ENCODE measurements at regions not wholly inside any gene's neighbourhood (a gene's known extent, or its start where the extent isn't known, plus 50 kb on each side); places are given as distances from the start of the nearest gene placed in this dataset.
A peak's percentile ranks its signal among the peaks of the same experiment; 100 is the strongest.

DNA sequence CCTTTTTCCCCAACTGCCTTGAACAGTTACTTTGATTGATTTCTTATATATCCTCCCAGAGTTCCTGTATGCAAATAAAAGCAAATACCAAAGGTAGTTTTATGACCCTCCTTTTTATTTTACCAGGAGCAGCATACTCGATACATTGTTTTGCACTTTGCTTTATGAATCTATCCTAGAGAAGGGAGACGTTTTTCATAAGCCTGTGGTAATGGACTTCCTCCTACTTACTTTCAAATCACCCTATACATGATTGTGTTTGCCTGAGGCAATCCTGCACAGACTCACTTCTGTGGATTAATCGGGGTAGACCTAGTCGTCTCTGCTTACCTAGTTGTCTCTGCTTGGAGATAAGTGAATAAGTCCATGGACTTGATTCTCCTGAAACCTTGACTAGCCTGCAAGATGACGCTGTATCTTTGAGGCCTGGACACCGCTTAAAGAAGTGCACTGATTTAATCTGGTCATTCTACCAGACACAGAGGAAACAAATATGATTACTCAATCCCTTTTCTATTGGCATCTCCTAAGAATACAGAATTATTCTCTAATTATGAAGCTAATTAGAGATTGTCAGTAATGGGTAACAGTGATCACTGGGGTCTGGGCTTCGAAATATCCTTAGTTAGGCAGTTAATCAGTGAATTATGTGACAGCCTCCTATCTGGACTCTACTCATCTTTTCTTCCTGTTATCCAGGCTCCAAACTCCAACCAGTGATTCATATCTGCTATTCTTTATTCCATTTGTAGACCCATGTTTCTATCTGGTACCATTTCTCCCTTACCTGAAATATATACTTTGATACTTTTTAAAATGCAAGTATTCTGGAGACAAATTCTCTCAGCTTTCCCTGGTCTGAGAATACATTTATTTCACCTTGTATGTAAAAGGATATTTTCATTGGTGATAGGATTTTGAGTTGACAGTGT lies 447.4 kb upstream of the TRIB2 start:
- no peaks in the 10 kb centered on the region for H3K36me3 ChIP-seq (ENCODE audit: control insufficient read depth, insufficient read depth, low read length, severe bottlenecking)
- H3K9ac ChIP-seq (ENCODE audit: low read length): no peak overlapping the region
- H3K4me1 ChIP-seq (ENCODE audit: control insufficient read depth, insufficient read depth, low read length): peaks cover 21% of the 10 kb centered on the region

GRCh38 chr2:12270876-12271588 lies 445.7 kb upstream of the TRIB2 start:
- Histone ChIP-seq H3K4me1 (ENCODE audit: control insufficient read depth, insufficient read depth, low read length) (peaks cover 10% of the 10 kb centered on the region), H3K4me3 (ENCODE audit: low read length) (no peak overlapping the region), H3K36me3 (ENCODE audit: control insufficient read depth, insufficient read depth, low read length, severe bottlenecking) (no peaks in the 10 kb centered on the region), H3K9ac (ENCODE audit: low read length) (no peak overlapping the region), H3K9me3 (ENCODE audit: control insufficient read depth, low read length) (no peaks in the 10 kb centered on the region), H3K27me3 (replicated peaks; ENCODE audit: control insufficient read depth, insufficient read depth, low read length) (no peaks in the 10 kb centered on the region)
- DNase-seq (ENCODE audit: low read depth): no peak

More for the DNA sequence above, 447.4 kb upstream of the TRIB2 start:
- Histone ChIP-seq H3K4me3 (ENCODE audit: low read length) (no peak overlapping the region), H3K9me3 (ENCODE audit: control insufficient read depth, low read length) (no peaks in the 10 kb centered on the region), H3K27me3 (replicated peaks; ENCODE audit: control insufficient read depth, insufficient read depth, low read length) (no peaks in the 10 kb centered on the region)
- no peak for DNase-seq (ENCODE audit: low read depth)

DNA sequence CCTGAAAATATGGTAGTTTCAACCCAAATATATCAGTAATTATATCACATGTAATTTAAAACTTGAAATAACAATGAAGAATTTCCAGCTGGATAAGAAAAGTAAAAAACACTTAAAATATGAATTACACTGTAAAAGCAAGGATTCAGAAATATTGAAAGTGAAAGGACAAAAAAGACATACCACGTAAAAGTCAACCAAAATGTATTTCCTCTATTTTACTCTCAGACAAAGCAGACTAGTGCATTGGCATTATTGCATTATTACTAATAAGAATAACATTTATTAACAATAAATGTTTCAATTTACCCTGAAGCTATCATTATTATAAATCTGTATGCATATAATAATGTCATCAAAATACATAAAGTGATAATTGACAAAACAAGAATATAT lies 445.1 kb upstream of the TRIB2 start:
- no peaks in the 10 kb centered on the region for H3K27me3 ChIP-seq (replicated peaks; ENCODE audit: control insufficient read depth, insufficient read depth, low read length)
- H3K4me3 ChIP-seq (ENCODE audit: low read length): no peak overlapping the region
- no peak for DNase-seq (ENCODE audit: low read depth)
- H3K4me1 ChIP-seq (ENCODE audit: control insufficient read depth, insufficient read depth, low read length): peaks cover 7% of the 10 kb centered on the region
- no peaks in the 10 kb centered on the region for H3K9me3 ChIP-seq (ENCODE audit: control insufficient read depth, low read length)
- H3K36me3 ChIP-seq (ENCODE audit: control insufficient read depth, insufficient read depth, low read length, severe bottlenecking): no peaks in the 10 kb centered on the region
- H3K9ac ChIP-seq (ENCODE audit: low read length): no peak overlapping the region

GRCh38 chr2:12273111-12273510 lies 443.6 kb upstream of the TRIB2 start:
- H3K9ac ChIP-seq (ENCODE audit: low read length): no peak overlapping the region
- H3K4me3 ChIP-seq (ENCODE audit: low read length): no peak overlapping the region
- no peak for DNase-seq (ENCODE audit: low read depth)
- H3K36me3 ChIP-seq (ENCODE audit: control insufficient read depth, insufficient read depth, low read length, severe bottlenecking): no peaks in the 10 kb centered on the region
- H3K27me3 ChIP-seq (replicated peaks; ENCODE audit: control insufficient read depth, insufficient read depth, low read length): no peaks in the 10 kb centered on the region
- peaks cover 7% of the 10 kb centered on the region for H3K4me1 ChIP-seq (ENCODE audit: control insufficient read depth, insufficient read depth, low read length)
- no peaks in the 10 kb centered on the region for H3K9me3 ChIP-seq (ENCODE audit: control insufficient read depth, low read length)

DNA sequence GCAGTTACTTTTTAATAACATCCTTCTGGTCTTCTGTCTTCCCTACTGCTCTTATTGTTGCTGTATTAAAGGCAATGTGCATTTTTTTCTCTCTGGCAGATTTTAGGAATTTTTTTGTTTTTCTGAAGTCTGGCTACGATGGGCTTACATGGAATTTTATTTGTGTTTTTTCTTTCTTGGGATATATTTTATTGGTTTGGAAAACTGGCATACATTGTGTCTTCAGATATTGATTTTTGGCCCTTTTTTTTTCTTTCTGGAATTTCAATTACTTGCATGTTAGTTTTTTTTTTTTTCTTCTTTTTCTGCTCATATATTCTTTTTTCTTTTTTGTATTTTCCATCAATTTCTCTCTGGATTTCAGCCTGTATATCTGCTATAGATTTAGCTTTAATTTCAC lies 442.1 kb upstream of the TRIB2 start:
- H3K36me3 ChIP-seq (ENCODE audit: control insufficient read depth, insufficient read depth, low read length, severe bottlenecking): no peaks in the 10 kb centered on the region
- no peak for DNase-seq (ENCODE audit: low read depth)
- H3K9me3 ChIP-seq (ENCODE audit: control insufficient read depth, low read length): no peaks in the 10 kb centered on the region

DNA sequence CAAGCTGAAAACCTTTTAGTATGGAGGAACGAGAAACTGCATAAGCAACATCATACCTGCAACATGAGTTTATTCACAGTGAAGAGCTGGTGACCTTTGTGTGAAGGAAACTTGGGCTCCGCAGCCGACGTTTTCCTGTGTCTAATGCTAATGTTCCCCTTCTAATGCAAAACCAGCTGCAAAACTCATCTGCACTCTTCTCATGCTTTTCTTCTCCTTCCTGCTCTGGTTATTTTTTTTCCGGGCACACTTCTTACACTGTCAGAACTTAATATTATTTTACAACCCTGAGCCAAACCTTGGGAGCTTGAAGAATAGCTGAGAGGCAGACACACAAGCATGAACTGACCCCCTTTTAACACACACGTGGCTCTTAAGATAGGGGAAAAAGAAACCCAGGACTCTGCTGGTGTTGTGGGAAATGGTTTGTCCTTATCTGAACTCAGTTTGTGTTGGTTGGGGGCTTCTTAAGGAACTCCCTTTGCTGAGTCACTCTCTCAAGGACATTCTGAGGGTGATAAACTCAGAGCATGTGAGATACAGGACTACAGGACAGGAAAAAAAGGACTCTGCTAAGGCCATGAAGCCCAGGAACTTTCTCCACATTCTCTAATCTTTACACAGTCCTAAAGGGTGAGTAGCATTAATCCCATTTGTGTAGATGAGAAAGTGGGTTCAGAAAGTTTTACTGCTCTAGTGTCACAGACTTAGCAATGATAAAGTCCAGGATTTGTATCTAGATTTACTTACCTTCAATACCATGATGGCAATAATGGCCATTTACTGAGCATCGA lies 439.3 kb upstream of the TRIB2 start:
- peaks cover 7% of the 10 kb centered on the region for H3K4me1 ChIP-seq (ENCODE audit: control insufficient read depth, insufficient read depth, low read length)
- DNase-seq (ENCODE audit: low read depth): no peak

More for the DNA sequence above, 442.1 kb upstream of the TRIB2 start:
- Histone ChIP-seq H3K4me1 (ENCODE audit: control insufficient read depth, insufficient read depth, low read length) (peaks cover 7% of the 10 kb centered on the region), H3K4me3 (ENCODE audit: low read length) (no peak overlapping the region), H3K27me3 (replicated peaks; ENCODE audit: control insufficient read depth, insufficient read depth, low read length) (no peaks in the 10 kb centered on the region), H3K9ac (ENCODE audit: low read length) (no peak overlapping the region)

GRCh38 chr2:12278217-12278750 lies 438.5 kb upstream of the TRIB2 start:
- no peaks in the 10 kb centered on the region for H3K27me3 ChIP-seq (replicated peaks; ENCODE audit: control insufficient read depth, insufficient read depth, low read length)
- no peak overlapping the region for H3K4me3 ChIP-seq (ENCODE audit: low read length)
- peaks cover under 1% of the 10 kb centered on the region for H3K4me1 ChIP-seq (ENCODE audit: control insufficient read depth, insufficient read depth, low read length)
- DNase-seq (ENCODE audit: low read depth): no peak
- H3K9ac ChIP-seq (ENCODE audit: low read length): no peak overlapping the region
- no peaks in the 10 kb centered on the region for H3K36me3 ChIP-seq (ENCODE audit: control insufficient read depth, insufficient read depth, low read length, severe bottlenecking)
- no peaks in the 10 kb centered on the region for H3K9me3 ChIP-seq (ENCODE audit: control insufficient read depth, low read length)

More for the DNA sequence above, 439.3 kb upstream of the TRIB2 start:
- H3K9ac ChIP-seq (ENCODE audit: low read length): no peak overlapping the region
- no peaks in the 10 kb centered on the region for H3K9me3 ChIP-seq (ENCODE audit: control insufficient read depth, low read length)
- no peaks in the 10 kb centered on the region for H3K36me3 ChIP-seq (ENCODE audit: control insufficient read depth, insufficient read depth, low read length, severe bottlenecking)
- H3K27me3 ChIP-seq (replicated peaks; ENCODE audit: control insufficient read depth, insufficient read depth, low read length): no peaks in the 10 kb centered on the region
- H3K4me3 ChIP-seq (ENCODE audit: low read length): no peak overlapping the region

GRCh38 chr2:12282780-12283695 lies 433.7 kb upstream of the TRIB2 start:
- Histone ChIP-seq H3K4me1 (ENCODE audit: control insufficient read depth, insufficient read depth, low read length) (peaks cover 23% of the 10 kb centered on the region), H3K9me3 (ENCODE audit: control insufficient read depth, low read length) (no peaks in the 10 kb centered on the region), H3K4me3 (ENCODE audit: low read length) (no peak overlapping the region)

GRCh38 chr2:12284037-12284436 lies 432.7 kb upstream of the TRIB2 start:
- Histone ChIP-seq H3K9me3 (ENCODE audit: control insufficient read depth, low read length) (no peaks in the 10 kb centered on the region), H3K9ac (ENCODE audit: low read length) (no peak overlapping the region), H3K4me1 (ENCODE audit: control insufficient read depth, insufficient read depth, low read length) (peaks cover 23% of the 10 kb centered on the region), H3K27me3 (replicated peaks; ENCODE audit: control insufficient read depth, insufficient read depth, low read length) (no peaks in the 10 kb centered on the region), H3K4me3 (ENCODE audit: low read length) (no peak overlapping the region), H3K36me3 (ENCODE audit: control insufficient read depth, insufficient read depth, low read length, severe bottlenecking) (no peaks in the 10 kb centered on the region)
- DNase-seq (ENCODE audit: low read depth): no peak

More at GRCh38 chr2:12282780-12283695, 433.7 kb upstream of the TRIB2 start:
- Histone ChIP-seq H3K9ac (ENCODE audit: low read length) (no peak overlapping the region), H3K36me3 (ENCODE audit: control insufficient read depth, insufficient read depth, low read length, severe bottlenecking) (no peaks in the 10 kb centered on the region), H3K27me3 (replicated peaks; ENCODE audit: control insufficient read depth, insufficient read depth, low read length) (no peaks in the 10 kb centered on the region)
- no peak for DNase-seq (ENCODE audit: low read depth)

GRCh38 chr2:12284487-12284886 lies 432.2 kb upstream of the TRIB2 start:
- H3K4me1 ChIP-seq (ENCODE audit: control insufficient read depth, insufficient read depth, low read length): peaks cover 23% of the 10 kb centered on the region
- no peak overlapping the region for H3K9ac ChIP-seq (ENCODE audit: low read length)
- no peaks in the 10 kb centered on the region for H3K9me3 ChIP-seq (ENCODE audit: control insufficient read depth, low read length)
- H3K36me3 ChIP-seq (ENCODE audit: control insufficient read depth, insufficient read depth, low read length, severe bottlenecking): no peaks in the 10 kb centered on the region
- H3K4me3 ChIP-seq (ENCODE audit: low read length): no peak overlapping the region
- no peaks in the 10 kb centered on the region for H3K27me3 ChIP-seq (replicated peaks; ENCODE audit: control insufficient read depth, insufficient read depth, low read length)
- peak; percentile 40 for DNase-seq (ENCODE audit: low read depth)

Measured in adipocyte (in vitro differentiated cells).